Fibroblast of lung (primary cell): ENCODE measurements at regions not wholly inside any gene's neighbourhood (a gene's known extent, or its start where the extent isn't known, plus 50 kb on each side); places are given as distances from the start of the nearest gene placed in this dataset.

Experiments
- DNase-seq, 2 donors: peaks; one replicate each; pipeline versions ENCODE4 v3.0.0 to v3.0.0-alpha.2; 2010; ENCODE audit warnings: low read depth in 2 of 2
- H2AFZ ChIP-seq: 2 replicates; pipeline ENCODE4 v1.5.1; 2012; ENCODE audit warnings: low read length, control low read depth, inconsistent platforms
- H3K27ac ChIP-seq: 2 replicates; pipeline ENCODE4 v1.5.1; 2011; ENCODE audit warnings: low read length, control low read depth; ENCODE audit not compliant: insufficient read depth
- H3K27me3 ChIP-seq: 2 replicates; pipeline ENCODE4 v1.5.1; 2011; ENCODE audit warnings: mild to moderate bottlenecking, low read length; ENCODE audit not compliant: control insufficient read depth, insufficient read depth
- H3K36me3 ChIP-seq: 2 replicates; pipeline ENCODE4 v1.5.1; 2011; ENCODE audit warnings: low read length; ENCODE audit not compliant: control insufficient read depth, insufficient read depth
- H3K4me1 ChIP-seq: 2 replicates; pipeline ENCODE4 v1.5.1; 2011; ENCODE audit warnings: low read length; ENCODE audit not compliant: control insufficient read depth, insufficient read depth; ENCODE audit errors: extremely low read depth
- H3K4me2 ChIP-seq: 2 replicates; pipeline ENCODE4 v1.5.1; 2011; ENCODE audit warnings: low read length, control low read depth; ENCODE audit not compliant: insufficient read depth; ENCODE audit errors: extremely low read depth
- H3K4me3 ChIP-seq, 4 experiments: fragments of 200-600 bp in 1 of 4; sonication (generic) in 1 of 4; replicated peaks in 1 of 4; 2 replicates each; pipeline ENCODE4 v1.5.1; 2011 to 2016; ENCODE audit warnings: low read length in 4 of 4, low read depth in 3 of 4, mild to moderate bottlenecking in 3 of 4, control low read depth in 2 of 4, inconsistent platforms in 1 of 4, mixed read lengths in 1 of 4; ENCODE audit not compliant: insufficient read depth in 1 of 4; ENCODE audit errors: control extremely low read depth in 1 of 4
- H3K79me2 ChIP-seq: 2 replicates; pipeline ENCODE4 v1.5.1; 2012; ENCODE audit warnings: mild to moderate bottlenecking, low read length, inconsistent platforms; ENCODE audit not compliant: control insufficient read depth, insufficient read depth
- H3K9ac ChIP-seq: 2 replicates; pipeline ENCODE4 v1.5.1; 2011; ENCODE audit warnings: mild to moderate bottlenecking, low read length, control low read depth; ENCODE audit not compliant: insufficient read depth
- H3K9me3 ChIP-seq: 2 replicates; pipeline ENCODE4 v1.5.1; 2012; ENCODE audit warnings: low read depth, low read length; ENCODE audit not compliant: control insufficient read depth, insufficient read depth
- H4K20me1 ChIP-seq: 2 replicates; pipeline ENCODE4 v1.5.1; 2011; ENCODE audit warnings: low read length; ENCODE audit not compliant: control insufficient read depth, insufficient read depth; ENCODE audit errors: extremely low read depth
- EZH2 ChIP-seq: IDR thresholded peaks from 2 replicates; pipeline ENCODE4 v1.5.1; 2012; ENCODE audit warnings: low read length, control low read depth, mild to moderate bottlenecking; ENCODE audit errors: missing control alignments
- TF ChIP-seq, protein P1 (sequence below), 2 donors: IDR thresholded peaks in 1 of 2; conservative IDR thresholded peaks in 1 of 2; 1 replicate in 1 of 2; 2 replicates in 1 of 2; pipeline ENCODE4 v1.5.1; 2011 to 2012; ENCODE audit warnings: low read length in 2 of 2, control low read depth in 1 of 2, inconsistent platforms in 1 of 2, low read depth in 1 of 2, mild to moderate bottlenecking in 1 of 2

DNA sequence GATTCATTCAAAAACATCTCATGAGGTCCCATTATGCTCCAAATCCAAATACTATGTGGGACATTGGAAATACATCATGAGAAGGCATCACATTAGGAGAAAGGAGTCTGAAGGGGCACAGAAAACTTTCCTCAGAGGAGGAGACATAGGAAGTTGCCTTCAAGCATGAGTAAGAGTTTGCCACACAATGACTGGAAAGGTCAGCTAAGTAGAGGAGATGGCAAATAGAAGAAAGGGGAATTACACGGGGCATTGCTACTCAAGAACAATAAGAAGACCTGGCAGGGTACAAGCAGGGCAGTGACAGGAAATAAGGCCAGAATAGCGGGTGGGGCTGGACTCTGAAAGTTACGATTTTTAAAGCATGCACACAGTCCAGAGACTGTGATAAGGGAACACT, 231.6 kb downstream of the SPRY2 start:
- no peak for TF ChIP-seq EZH2
- TF ChIP-seq, protein P1, sequence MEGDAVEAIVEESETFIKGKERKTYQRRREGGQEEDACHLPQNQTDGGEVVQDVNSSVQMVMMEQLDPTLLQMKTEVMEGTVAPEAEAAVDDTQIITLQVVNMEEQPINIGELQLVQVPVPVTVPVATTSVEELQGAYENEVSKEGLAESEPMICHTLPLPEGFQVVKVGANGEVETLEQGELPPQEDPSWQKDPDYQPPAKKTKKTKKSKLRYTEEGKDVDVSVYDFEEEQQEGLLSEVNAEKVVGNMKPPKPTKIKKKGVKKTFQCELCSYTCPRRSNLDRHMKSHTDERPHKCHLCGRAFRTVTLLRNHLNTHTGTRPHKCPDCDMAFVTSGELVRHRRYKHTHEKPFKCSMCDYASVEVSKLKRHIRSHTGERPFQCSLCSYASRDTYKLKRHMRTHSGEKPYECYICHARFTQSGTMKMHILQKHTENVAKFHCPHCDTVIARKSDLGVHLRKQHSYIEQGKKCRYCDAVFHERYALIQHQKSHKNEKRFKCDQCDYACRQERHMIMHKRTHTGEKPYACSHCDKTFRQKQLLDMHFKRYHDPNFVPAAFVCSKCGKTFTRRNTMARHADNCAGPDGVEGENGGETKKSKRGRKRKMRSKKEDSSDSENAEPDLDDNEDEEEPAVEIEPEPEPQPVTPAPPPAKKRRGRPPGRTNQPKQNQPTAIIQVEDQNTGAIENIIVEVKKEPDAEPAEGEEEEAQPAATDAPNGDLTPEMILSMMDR (conservative IDR thresholded peaks at IDR 0.05 in 1 of 2, IDR thresholded peaks at IDR 0.05 in 1 of 2; ENCODE audit: low read depth in 1 of 2, low read length in 2 of 2), result no peak
- Histone ChIP-seq H3K27me3 (no peaks in the 10 kb centered on the region), H3K36me3 (no peaks in the 10 kb centered on the region), H4K20me1 (no peaks in the 10 kb centered on the region), H3K9me3 (no peaks in the 10 kb centered on the region), H3K4me1 (no peaks in the 10 kb centered on the region), H2AFZ (no peak overlapping the region), H3K4me2 (no peak overlapping the region), H3K79me2 (no peaks in the 10 kb centered on the region), H3K27ac (no peak overlapping the region), H3K4me3 (no peak overlapping the region), H3K9ac (no peak overlapping the region)
- no peak for DNase-seq

DNA sequence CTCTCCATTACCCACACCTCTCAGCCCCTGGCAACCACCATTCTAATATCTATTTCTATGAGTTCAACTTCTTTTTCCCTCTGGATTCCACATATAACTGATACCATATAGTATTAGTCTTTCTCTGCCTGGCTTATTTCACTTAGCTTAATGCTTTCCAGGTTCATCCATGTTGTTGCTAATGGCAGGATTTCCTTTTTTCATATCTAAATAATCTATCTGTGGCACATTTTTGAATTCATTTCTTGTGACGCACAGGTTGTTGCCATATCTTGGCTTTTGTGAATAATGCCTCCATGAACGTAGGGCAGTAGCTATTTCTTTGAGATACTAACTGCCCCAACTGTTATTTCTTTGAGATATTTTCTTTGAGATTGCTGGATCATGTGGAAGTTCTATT, 235.6 kb downstream of the SPRY2 start:
- H3K36me3 ChIP-seq, result no peaks in the 10 kb centered on the region
- no peaks in the 10 kb centered on the region for H3K4me1 ChIP-seq
- no peak overlapping the region for H2AFZ ChIP-seq
- no peak overlapping the region for H3K9ac ChIP-seq
- H3K79me2 ChIP-seq, result no peaks in the 10 kb centered on the region
- no peak overlapping the region for H3K4me2 ChIP-seq
- no peak for DNase-seq
- TF ChIP-seq EZH2, result no peak
- TF ChIP-seq, protein P1 (conservative IDR thresholded peaks at IDR 0.05 in 1 of 2, IDR thresholded peaks at IDR 0.05 in 1 of 2; ENCODE audit: low read depth in 1 of 2, low read length in 2 of 2), result no peak
- H4K20me1 ChIP-seq, result no peaks in the 10 kb centered on the region
- H3K27me3 ChIP-seq, result no peaks in the 10 kb centered on the region
- no peak overlapping the region for H3K4me3 ChIP-seq
- H3K27ac ChIP-seq, result no peak overlapping the region
- no peaks in the 10 kb centered on the region for H3K9me3 ChIP-seq

DNA sequence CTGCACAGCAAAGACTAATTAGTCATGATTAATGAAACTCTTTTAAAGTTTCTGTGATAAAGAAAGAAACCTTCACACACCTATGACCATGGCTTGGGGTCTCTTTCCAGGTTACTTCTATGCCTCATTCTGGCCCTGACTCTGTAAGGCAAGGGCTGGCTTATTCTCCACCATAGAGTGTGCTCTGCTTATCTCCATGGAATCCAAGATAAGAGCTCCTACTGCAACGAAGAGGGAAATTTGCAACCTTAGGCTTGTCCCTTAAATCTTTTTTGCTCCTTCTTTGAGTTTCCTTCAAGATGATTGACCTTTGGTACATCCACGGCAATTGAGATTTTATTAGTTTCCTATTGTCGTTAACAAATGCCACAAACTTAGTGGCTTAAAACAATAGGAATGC, 239.9 kb downstream of the SPRY2 start:
- Histone ChIP-seq H3K4me2 (no peak overlapping the region), H3K9ac (no peak overlapping the region), H3K79me2 (no peaks in the 10 kb centered on the region), H3K36me3 (no peaks in the 10 kb centered on the region), H3K4me3 (no peak overlapping the region), H3K27me3 (no peaks in the 10 kb centered on the region), H4K20me1 (no peaks in the 10 kb centered on the region), H2AFZ (no peak overlapping the region), H3K27ac (no peak overlapping the region), H3K4me1 (no peaks in the 10 kb centered on the region), H3K9me3 (no peaks in the 10 kb centered on the region)
- TF ChIP-seq, protein P1 (conservative IDR thresholded peaks at IDR 0.05 in 1 of 2, IDR thresholded peaks at IDR 0.05 in 1 of 2; ENCODE audit: low read depth in 1 of 2, low read length in 2 of 2), result no peak
- TF ChIP-seq EZH2, result no peak
- peak in 1 of 2 donors; percentile 20 for DNase-seq
